ENCODE measurements at regions not wholly inside any gene's neighbourhood (a gene's known extent, or its start where the extent isn't known, plus 50 kb on each side); places are given as distances from the start of the nearest gene placed in this dataset.

GRCh38 chr4:66589183-66589582, 918.9 kb upstream of the EPHA5 start:
- TF ChIP-seq CTCF (IDR thresholded peaks at IDR 0.05) (no peak), POLR2A (IDR thresholded peaks at IDR 0.05) (no peak)

Measured in breast epithelium (tissue), 3 donors.